ENCODE measurements at regions not wholly inside any gene's neighbourhood (a gene's known extent, or its start where the extent isn't known, plus 50 kb on each side); places are given as distances from the start of the nearest gene placed in this dataset.

DNA sequence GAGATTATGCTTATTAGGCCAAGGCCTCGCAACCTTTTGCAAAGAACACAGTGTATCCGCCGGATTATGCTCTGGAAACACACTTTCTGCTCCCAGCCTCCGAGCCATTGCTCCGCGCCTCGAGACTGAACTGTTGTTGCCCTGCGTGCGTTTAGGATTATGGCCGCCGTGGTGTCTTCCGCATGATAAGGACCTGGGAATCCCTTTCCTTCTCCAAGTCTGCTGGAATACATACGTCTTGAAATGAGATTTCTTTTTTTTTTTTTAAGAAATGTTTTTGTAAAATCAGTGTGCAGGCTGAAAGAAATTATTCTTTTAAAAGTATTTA, 89.8 kb upstream of the SOX1 start:
- Histone ChIP-seq H3K27ac (no peak overlapping the region), H3K27me3 (peaks cover 4% of the 10 kb centered on the region), H3K36me3 (no peaks in the 10 kb centered on the region), H3K4me3 (no peak overlapping the region), H3K9me3 (no peaks in the 10 kb centered on the region), H3K4me1 (no peaks in the 10 kb centered on the region)
- intact Hi-C loops (cut with DNase I; ENCODE audit: low total_unique reads) = no loop called here
- no peak for DNase-seq
- 89 to 90% methylated on average over 11 to 13 of the region's 13 CpGs for WGBS, 2 donors (ENCODE audit: low coverage in 1 of 2)
- in situ Hi-C loops (cut with MboI; ENCODE audit: low pct_ligation_motif_present in 1 of 4, low pct_unique_long_range_greater_than_20kb in 1 of 4, low sequenced_read_pairs in 3 of 4) = no loop called here
- TF ChIP-seq POLR2AphosphoS5 (IDR thresholded peaks at IDR 0.05) (no peak), POLR2A (IDR thresholded peaks at IDR 0.05) (no peak), EP300 (IDR thresholded peaks at IDR 0.05; ENCODE audit: low read depth) (no peak)
- TF ChIP-seq, protein P1, sequence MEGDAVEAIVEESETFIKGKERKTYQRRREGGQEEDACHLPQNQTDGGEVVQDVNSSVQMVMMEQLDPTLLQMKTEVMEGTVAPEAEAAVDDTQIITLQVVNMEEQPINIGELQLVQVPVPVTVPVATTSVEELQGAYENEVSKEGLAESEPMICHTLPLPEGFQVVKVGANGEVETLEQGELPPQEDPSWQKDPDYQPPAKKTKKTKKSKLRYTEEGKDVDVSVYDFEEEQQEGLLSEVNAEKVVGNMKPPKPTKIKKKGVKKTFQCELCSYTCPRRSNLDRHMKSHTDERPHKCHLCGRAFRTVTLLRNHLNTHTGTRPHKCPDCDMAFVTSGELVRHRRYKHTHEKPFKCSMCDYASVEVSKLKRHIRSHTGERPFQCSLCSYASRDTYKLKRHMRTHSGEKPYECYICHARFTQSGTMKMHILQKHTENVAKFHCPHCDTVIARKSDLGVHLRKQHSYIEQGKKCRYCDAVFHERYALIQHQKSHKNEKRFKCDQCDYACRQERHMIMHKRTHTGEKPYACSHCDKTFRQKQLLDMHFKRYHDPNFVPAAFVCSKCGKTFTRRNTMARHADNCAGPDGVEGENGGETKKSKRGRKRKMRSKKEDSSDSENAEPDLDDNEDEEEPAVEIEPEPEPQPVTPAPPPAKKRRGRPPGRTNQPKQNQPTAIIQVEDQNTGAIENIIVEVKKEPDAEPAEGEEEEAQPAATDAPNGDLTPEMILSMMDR (IDR thresholded peaks at IDR 0.05) = no peak

DNA sequence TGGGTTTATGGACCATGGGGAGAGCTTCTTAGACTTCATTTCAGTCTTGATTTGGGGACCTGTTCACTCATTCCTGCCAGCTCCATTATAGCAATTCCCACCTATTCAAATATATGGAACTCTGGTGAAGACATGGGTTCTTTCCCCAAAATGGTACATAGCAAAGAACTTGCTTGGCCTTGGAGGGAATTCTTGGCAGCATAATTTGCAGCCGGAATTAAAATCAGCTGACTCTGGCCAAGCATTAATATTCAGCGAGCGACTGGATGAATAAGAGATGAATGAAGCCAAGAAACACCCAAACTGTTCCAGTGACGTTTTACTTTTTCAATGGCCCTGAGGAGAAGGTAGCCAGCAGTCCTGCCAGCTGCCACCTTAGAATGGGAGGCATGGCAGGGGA, 88.4 kb upstream of the SOX1 start:
- H3K27me3 ChIP-seq = peaks cover 4% of the 10 kb centered on the region
- intact Hi-C loops (cut with DNase I; ENCODE audit: low total_unique reads) = no loop called here
- in situ Hi-C loops (cut with MboI; ENCODE audit: low pct_ligation_motif_present in 1 of 4, low pct_unique_long_range_greater_than_20kb in 1 of 4, low sequenced_read_pairs in 3 of 4) = no loop called here
- TF ChIP-seq POLR2A (IDR thresholded peaks at IDR 0.05) (no peak), EP300 (IDR thresholded peaks at IDR 0.05; ENCODE audit: low read depth) (no peak), POLR2AphosphoS5 (IDR thresholded peaks at IDR 0.05) (no peak)
- TF ChIP-seq, protein P1 (IDR thresholded peaks at IDR 0.05) = no peak
- DNase-seq = no peak
- no peaks in the 10 kb centered on the region for H3K36me3 ChIP-seq
- no peaks in the 10 kb centered on the region for H3K4me1 ChIP-seq
- no peak overlapping the region for H3K4me3 ChIP-seq
- no peak overlapping the region for H3K27ac ChIP-seq
- no peaks in the 10 kb centered on the region for H3K9me3 ChIP-seq
- WGBS, 2 donors (ENCODE audit: low coverage in 1 of 2) = 54 to 66% methylated on average over 3 to 4 of the region's 4 CpGs

DNA sequence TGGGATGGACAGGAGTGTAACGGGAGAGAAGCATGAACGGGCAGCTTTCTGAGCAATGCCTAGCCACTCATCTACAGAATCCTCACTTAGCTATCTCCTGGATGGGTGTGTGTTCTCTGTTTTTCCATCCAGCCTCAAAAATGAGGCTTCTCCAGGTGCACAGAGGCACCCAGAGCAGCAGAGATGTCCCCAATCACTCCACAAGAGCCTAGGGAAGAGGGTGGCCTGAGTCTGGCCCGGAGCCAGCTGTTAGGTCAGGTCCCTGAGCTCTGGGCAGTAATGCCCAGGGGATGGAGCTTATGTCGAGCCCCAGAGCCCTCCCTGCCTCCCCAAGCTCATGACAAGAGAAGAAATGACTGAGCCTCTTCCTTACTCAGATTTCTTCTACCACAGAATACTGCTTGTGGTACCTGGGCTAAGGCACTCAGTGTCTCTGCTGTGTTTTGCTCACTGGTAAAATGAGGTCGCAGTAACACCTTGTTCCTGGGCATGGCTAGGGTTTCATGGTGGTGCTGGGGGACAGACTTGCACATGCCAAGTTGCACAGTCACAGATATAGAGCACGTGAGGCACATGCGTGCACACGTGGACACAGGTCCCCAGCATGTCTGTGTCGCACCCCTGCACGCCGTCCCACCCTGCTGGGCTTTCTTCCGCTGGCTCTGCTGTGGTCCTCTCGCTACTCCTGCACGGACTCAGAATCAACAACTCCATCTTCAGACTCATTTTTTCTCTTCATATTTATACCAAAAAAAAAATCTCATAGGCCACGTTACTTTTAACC, 86.6 kb upstream of the SOX1 start:
- WGBS, 2 donors (ENCODE audit: low coverage in 1 of 2) = 63 to 80% methylated on average over 1 to 15 of the region's 15 CpGs
- no peak overlapping the region for H3K27ac ChIP-seq
- in situ Hi-C loops (cut with MboI; ENCODE audit: low pct_ligation_motif_present in 1 of 4, low pct_unique_long_range_greater_than_20kb in 1 of 4, low sequenced_read_pairs in 3 of 4) = no loop called here
- intact Hi-C loops (cut with DNase I; ENCODE audit: low total_unique reads) = no loop called here
- no peak for DNase-seq
- no peak for TF ChIP-seq POLR2AphosphoS5 (IDR thresholded peaks at IDR 0.05)
- no peak for TF ChIP-seq EP300 (IDR thresholded peaks at IDR 0.05; ENCODE audit: low read depth)
- TF ChIP-seq, protein P1 (IDR thresholded peaks at IDR 0.05) = no peak
- no peak for TF ChIP-seq POLR2A (IDR thresholded peaks at IDR 0.05)
- no peak overlapping the region for H3K4me3 ChIP-seq
- no peaks in the 10 kb centered on the region for H3K9me3 ChIP-seq
- H3K27me3 ChIP-seq = peaks cover 4% of the 10 kb centered on the region
- no peaks in the 10 kb centered on the region for H3K4me1 ChIP-seq
- H3K36me3 ChIP-seq = no peaks in the 10 kb centered on the region

DNA sequence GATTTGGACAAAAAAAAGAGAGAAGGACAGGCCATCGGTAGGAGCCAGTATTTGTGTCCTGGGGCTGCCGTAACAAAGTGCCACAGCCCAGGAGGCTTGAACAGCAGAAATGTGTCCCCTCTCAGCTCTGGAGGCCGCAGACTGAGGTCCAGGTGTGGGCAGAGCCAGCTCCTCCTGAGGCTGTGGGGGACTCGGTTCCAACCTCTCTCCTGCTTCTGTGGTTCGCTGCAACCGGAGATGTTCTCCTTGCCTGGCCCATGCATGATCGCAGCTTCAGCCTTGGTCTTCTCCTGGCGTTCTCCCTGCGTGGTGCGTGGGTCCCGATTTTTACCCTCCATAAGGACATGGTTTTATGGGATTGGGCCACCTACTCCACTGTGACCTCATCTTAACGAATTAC, 85.9 kb upstream of the SOX1 start:
- Histone ChIP-seq H3K27ac (no peak overlapping the region), H3K27me3 (peaks cover 4% of the 10 kb centered on the region), H3K36me3 (no peaks in the 10 kb centered on the region), H3K4me3 (no peak overlapping the region), H3K4me1 (no peaks in the 10 kb centered on the region), H3K9me3 (no peaks in the 10 kb centered on the region)
- 82 to 86% methylated on average over 2 to 11 of the region's 12 CpGs for WGBS, 2 donors (ENCODE audit: low coverage in 1 of 2)
- no peak for DNase-seq
- TF ChIP-seq POLR2A (IDR thresholded peaks at IDR 0.05) = no peak
- no peak for TF ChIP-seq EP300 (IDR thresholded peaks at IDR 0.05; ENCODE audit: low read depth)
- TF ChIP-seq, protein P1 (IDR thresholded peaks at IDR 0.05) = no peak
- no peak for TF ChIP-seq POLR2AphosphoS5 (IDR thresholded peaks at IDR 0.05)
- in situ Hi-C loops (cut with MboI; ENCODE audit: low pct_ligation_motif_present in 1 of 4, low pct_unique_long_range_greater_than_20kb in 1 of 4, low sequenced_read_pairs in 3 of 4) = no loop called here
- intact Hi-C loops (cut with DNase I; ENCODE audit: low total_unique reads) = no loop called here
